ENCODE measurements at regions not wholly inside any gene's neighbourhood (a gene's known extent, or its start where the extent isn't known, plus 50 kb on each side); places are given as distances from the start of the nearest gene placed in this dataset.
A peak's percentile ranks its signal among the peaks of the same experiment; 100 is the strongest.
"Not testable (repeated sequence)": the region's sequence is repeated elsewhere in the genome, so short reads cannot be mapped to it uniquely, and the experiment has no call there.

- H3K4me3 ChIP-seq (ENCODE audit: low read depth, low read length) = no peak overlapping the region
- no peak for DNase-seq (ENCODE audit: low read depth)
Measured at GRCh38 chr15:57872281-57873030, 165.9 kb downstream of the POLR2M start.

GRCh38 chr15:57873564-57874209, 167.2 kb downstream of the POLR2M start:
- DNase-seq (ENCODE audit: low read depth) = peak; percentile 35
- H3K4me3 ChIP-seq (ENCODE audit: low read depth, low read length) = no peak overlapping the region

DNA sequence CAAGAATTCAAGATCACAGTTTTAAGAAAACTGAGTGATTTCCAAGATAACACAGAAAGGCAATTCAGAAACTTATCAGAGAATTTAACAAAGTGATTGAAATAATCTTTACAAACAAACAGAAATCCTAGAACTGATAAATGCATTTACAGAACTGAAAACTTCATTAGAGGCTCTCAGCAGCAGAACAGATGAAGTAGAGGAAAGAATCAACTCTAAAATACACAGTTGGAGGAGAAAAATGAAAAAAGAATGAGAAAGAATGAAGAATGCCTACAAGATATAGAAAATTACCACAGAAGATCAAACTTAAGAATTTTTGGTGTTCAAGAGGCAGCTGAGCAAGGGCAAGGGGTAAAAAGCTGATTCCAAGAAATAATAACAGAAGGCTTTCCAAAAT, 168.8 kb downstream of the POLR2M start:
- DNase-seq (ENCODE audit: low read depth) = no peak
- H3K4me3 ChIP-seq (ENCODE audit: low read depth, low read length) = no peak overlapping the region

- H3K4me3 ChIP-seq (ENCODE audit: low read depth, low read length) = no peak overlapping the region
- DNase-seq (ENCODE audit: low read depth) = peak; percentile 17
Measured at GRCh38 chr15:57878573-57878972, 172.1 kb downstream of the POLR2M start.

DNA sequence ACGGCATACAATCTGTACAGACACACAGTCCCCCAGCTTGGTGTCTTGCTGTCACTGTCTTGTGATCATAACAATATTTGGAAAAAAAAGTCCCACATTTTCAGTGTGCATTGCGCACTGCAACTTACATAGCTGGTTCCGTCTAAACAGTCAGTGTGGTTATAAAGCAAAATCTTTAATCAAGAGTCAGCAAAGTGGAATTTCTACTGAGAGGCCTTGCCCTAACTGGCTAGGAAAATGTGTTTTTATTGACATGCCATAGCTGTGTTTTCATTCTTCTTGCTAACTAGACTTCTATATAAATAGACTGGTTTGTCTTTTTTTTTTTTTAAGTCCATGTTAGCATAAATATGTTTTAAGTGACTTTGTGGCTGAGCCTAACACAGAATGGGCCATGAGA, 174.8 kb downstream of the POLR2M start:
- no peak for DNase-seq (ENCODE audit: low read depth)
- H3K4me3 ChIP-seq (ENCODE audit: low read depth, low read length) = no peak overlapping the region

DNA sequence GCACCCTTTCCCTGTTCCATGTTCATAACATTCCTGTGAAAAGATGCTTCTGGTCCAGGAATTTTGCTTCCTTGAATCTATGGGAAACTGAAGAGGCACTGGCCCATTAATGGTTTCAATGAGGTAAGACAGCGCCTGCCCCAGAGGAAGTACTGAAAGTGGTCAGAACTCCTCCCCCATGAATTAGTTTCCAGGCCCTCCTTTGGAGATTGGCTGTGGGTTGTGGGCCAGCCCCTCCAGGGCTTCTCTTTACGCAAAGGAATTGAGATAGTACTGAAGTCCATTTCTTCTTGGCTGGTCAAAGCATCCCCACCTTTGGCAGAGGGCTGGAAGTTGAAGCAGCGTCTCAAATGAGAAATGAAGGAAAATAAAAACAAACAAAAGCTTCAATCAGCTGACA, 175.5 kb downstream of the POLR2M start:
- H3K4me3 ChIP-seq (ENCODE audit: low read depth, low read length) = no peak overlapping the region
- no peak for DNase-seq (ENCODE audit: low read depth)

GRCh38 chr15:57883701-57884100, 177.2 kb downstream of the POLR2M start:
- no peak for DNase-seq (ENCODE audit: low read depth)
- no peak overlapping the region for H3K4me3 ChIP-seq (ENCODE audit: low read depth, low read length)

- DNase-seq (ENCODE audit: low read depth) = no peak
Measured at GRCh38 chr15:57884936-57885335, 178.4 kb downstream of the POLR2M start.

DNA sequence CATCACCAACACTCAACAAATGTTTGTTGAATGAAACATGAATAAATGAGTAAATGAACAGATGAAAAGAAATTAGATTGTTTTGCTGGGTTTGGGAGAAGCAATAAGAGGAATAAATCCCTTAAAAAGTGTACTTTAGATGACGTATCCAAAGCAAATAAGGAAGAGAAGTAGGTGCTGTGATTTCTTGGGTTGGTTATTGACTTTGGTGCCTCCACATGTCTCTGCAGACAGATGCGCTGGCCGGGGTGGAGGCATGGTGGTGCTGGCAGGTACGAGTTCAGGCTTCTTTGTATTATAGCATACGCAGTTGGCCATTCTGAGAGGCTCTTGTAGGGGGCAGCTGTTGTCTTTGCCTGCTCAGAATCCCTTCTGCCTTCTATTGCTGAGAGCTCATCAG, 178.9 kb downstream of the POLR2M start:
- H3K4me3 ChIP-seq (ENCODE audit: low read depth, low read length) = no peak overlapping the region
- no peak for DNase-seq (ENCODE audit: low read depth)

More at GRCh38 chr15:57884936-57885335, 178.4 kb downstream of the POLR2M start:
- no peak overlapping the region for H3K4me3 ChIP-seq (ENCODE audit: low read depth, low read length)

DNA sequence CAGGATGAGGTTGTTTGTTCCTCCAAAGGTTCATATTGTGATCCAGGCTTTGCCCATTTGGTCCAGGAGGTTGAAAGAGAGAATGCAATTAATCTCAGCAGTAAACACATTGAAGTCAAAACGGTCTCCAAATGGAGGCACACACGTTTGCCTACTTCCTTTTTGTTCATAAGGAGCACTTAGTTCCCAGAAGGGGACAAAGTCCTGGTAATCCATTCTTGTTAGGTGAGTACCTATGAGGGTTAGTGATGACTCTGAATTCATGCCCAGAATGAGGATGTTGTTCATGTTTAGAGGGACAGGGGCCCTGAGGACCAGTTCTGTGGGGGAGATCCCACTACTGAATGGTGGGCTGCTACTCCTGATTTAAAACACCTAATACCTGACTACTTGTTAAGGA, 177.7 kb downstream of the ALDH1A2 start:
- no peak overlapping the region for H3K4me3 ChIP-seq (ENCODE audit: low read depth, low read length)
- no peak for DNase-seq (ENCODE audit: low read depth)

GRCh38 chr15:57890351-57890750, 175.2 kb downstream of the ALDH1A2 start:
- no peak overlapping the region for H3K4me3 ChIP-seq (ENCODE audit: low read depth, low read length)
- DNase-seq (ENCODE audit: low read depth) = no peak

DNA sequence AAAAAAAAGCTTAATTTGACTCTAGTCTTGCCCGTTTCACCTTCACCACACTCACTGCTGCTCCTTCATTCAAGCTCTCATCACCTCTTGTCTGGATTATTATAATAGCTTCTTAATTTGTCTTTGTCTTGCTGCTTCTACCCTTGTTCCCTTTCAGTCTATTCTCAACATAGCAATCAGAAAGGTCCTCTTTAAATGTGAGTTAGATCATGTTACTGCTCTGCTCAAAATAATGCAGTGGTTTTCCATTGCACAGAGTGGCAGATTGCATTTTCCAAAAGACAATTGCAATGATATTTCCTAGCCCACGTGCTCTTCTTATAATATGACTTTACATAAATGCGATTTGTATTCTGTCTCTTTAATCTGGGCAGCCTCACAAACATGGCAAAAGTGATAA, 174.6 kb downstream of the ALDH1A2 start:
- DNase-seq (ENCODE audit: low read depth) = no peak
- H3K4me3 ChIP-seq (ENCODE audit: low read depth, low read length) = no peak overlapping the region

GRCh38 chr15:57892181-57892580, 173.3 kb downstream of the ALDH1A2 start:
- DNase-seq (ENCODE audit: low read depth) = no peak
- no peak overlapping the region for H3K4me3 ChIP-seq (ENCODE audit: low read depth, low read length)

DNA sequence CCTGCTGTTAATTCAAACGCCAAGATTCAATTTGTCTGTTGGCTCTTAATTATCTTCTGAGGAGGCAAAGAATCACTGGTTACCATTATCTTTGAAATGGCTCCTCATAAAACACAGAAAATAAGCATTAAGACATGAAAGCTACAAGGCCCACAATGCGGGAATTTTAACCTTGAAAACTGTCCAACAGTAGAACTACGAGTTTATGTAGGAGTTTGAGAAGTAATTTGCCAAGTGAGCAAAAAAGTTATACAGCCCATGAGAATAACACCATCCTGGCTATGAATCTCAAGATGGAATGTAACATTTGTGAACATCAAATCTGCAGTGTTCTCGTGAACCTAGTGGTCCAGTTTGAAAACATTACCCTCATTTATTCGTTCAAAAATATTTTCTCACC, 172.5 kb downstream of the ALDH1A2 start:
- no peak for DNase-seq (ENCODE audit: low read depth)
- no peak overlapping the region for H3K4me3 ChIP-seq (ENCODE audit: low read depth, low read length)

GRCh38 chr15:57895291-57895690, 170.2 kb downstream of the ALDH1A2 start:
- DNase-seq (ENCODE audit: low read depth) = no peak

DNA sequence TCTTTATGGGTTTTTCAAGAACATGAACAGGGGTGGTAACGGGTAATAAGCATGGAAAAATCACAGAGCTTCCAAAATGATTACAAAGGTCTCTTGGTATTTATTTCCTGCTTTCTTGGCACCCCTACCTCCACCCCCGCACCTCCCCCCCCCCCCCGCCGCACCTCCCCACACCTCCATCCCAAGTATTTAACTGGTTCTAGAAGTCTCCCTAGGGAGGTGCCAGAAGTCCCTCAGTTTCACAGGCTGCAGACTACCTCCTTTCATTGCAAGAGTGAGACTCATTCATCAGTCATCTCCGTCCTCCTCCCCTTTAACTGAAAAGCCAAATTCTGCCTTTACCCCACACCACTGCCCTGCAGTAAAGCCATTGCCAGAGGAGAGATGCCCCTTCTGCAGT, 169.4 kb downstream of the ALDH1A2 start:
- H3K4me3 ChIP-seq (ENCODE audit: low read depth, low read length) = no peak overlapping the region
- DNase-seq (ENCODE audit: low read depth) = no peak

More at GRCh38 chr15:57895291-57895690, 170.2 kb downstream of the ALDH1A2 start:
- no peak overlapping the region for H3K4me3 ChIP-seq (ENCODE audit: low read depth, low read length)

GRCh38 chr15:57896899-57897298, 168.6 kb downstream of the ALDH1A2 start:
- not testable (repeated sequence) for DNase-seq (ENCODE audit: low read depth); H3K4me3 ChIP-seq (ENCODE audit: low read depth, low read length)

DNA sequence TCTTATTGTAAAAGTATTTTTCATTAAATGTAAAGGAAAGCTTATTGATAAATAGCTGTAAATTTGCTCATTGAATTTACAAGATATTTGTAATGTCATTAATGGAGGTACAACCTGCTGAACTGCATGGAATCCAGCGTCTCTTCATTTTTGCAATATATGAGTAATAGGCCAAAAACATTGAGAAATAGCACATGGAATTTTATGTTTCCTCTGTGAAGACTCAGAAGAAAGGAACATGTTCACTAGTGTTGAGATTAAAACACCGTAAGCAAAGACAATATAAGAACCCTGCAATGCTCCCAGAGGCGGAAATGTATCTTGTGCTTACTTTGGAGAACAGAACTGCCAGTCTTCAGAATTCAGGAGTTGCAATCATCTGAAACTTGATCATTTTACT, 167.6 kb downstream of the ALDH1A2 start:
- no peak for DNase-seq (ENCODE audit: low read depth)
- no peak overlapping the region for H3K4me3 ChIP-seq (ENCODE audit: low read depth, low read length)

GRCh38 chr15:57902155-57902554, 163.4 kb downstream of the ALDH1A2 start:
- no peak overlapping the region for H3K4me3 ChIP-seq (ENCODE audit: low read depth, low read length)
- DNase-seq (ENCODE audit: low read depth) = no peak

All from skeletal muscle cell (primary cell).